Brain microvascular endothelial cell (primary cell): ENCODE measurements at regions not wholly inside any gene's neighbourhood (a gene's known extent, or its start where the extent isn't known, plus 50 kb on each side); places are given as distances from the start of the nearest gene placed in this dataset.

Experiments used
- DNase-seq: peaks from one replicate; pipeline ENCODE4 v3.0.0-alpha.2; 2020
- H3K27ac ChIP-seq: fragments of 250-450 bp; sonication (Bioruptor Pico); 2 replicates; pipeline ENCODE4 v1.5.1; 2020; ENCODE audit warnings: mild to moderate bottlenecking, moderate library complexity
- H3K27me3 ChIP-seq: fragments of 250-450 bp; sonication (Bioruptor Pico); replicated peaks from 2 replicates; pipeline ENCODE4 v1.5.1; 2020; ENCODE audit warnings: mild to moderate bottlenecking
- H3K36me3 ChIP-seq: fragments of 250-450 bp; sonication (Bioruptor Pico); replicated peaks from 2 replicates; pipeline ENCODE4 v1.5.1; 2020; ENCODE audit warnings: mild to moderate bottlenecking
- H3K4me3 ChIP-seq: 2 replicates; pipeline ENCODE4 v1.5.1; 2011; ENCODE audit warnings: low read depth, mild to moderate bottlenecking, control low read depth, low read length, moderate library complexity
- in situ Hi-C: cut with HindIII; loops from 2 replicates; pipeline ENCODE4 v1.10.0; 2017; ENCODE audit warnings: low sequenced_read_pairs, low pct_ligation_motif_present
- TF ChIP-seq, protein P1 (sequence below): IDR thresholded peaks from 2 replicates; pipeline ENCODE4 v1.5.1; 2011; ENCODE audit warnings: low read depth, mild to moderate bottlenecking, moderate library complexity, low read length, control low read depth, inconsistent platforms; ENCODE audit errors: missing control alignments

DNA sequence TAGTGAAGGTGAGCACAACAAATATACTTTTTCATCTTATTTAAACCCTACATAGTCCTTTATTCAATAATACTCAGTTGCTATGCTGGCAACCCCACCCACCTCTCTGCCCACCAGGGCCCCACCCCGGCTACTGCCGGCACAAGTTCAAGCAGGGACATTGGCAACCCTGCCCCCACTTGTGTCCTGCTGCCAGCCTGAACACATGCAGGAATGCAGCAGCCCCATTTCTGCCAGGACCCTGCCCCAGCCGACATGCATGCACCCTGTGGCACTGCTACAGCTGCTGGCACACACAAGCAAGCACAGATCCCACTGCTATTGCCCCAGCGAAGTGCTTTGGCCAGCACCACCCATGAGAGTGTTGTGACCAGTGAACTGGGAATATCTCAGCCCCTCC is 289.8 kb downstream of the COG6 start:
- no peaks in the 10 kb centered on the region for H3K27me3 ChIP-seq
- in situ Hi-C loops, result no loop called here
- DNase-seq, result no peak
- no peak overlapping the region for H3K27ac ChIP-seq
- H3K36me3 ChIP-seq, result no peaks in the 10 kb centered on the region
- H3K4me3 ChIP-seq, result no peak overlapping the region
- TF ChIP-seq, protein P1, sequence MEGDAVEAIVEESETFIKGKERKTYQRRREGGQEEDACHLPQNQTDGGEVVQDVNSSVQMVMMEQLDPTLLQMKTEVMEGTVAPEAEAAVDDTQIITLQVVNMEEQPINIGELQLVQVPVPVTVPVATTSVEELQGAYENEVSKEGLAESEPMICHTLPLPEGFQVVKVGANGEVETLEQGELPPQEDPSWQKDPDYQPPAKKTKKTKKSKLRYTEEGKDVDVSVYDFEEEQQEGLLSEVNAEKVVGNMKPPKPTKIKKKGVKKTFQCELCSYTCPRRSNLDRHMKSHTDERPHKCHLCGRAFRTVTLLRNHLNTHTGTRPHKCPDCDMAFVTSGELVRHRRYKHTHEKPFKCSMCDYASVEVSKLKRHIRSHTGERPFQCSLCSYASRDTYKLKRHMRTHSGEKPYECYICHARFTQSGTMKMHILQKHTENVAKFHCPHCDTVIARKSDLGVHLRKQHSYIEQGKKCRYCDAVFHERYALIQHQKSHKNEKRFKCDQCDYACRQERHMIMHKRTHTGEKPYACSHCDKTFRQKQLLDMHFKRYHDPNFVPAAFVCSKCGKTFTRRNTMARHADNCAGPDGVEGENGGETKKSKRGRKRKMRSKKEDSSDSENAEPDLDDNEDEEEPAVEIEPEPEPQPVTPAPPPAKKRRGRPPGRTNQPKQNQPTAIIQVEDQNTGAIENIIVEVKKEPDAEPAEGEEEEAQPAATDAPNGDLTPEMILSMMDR, result no peak

GRCh38 chr13:39946769-39947168 is 291.3 kb downstream of the COG6 start:
- no peak overlapping the region for H3K4me3 ChIP-seq
- DNase-seq, result no peak
- in situ Hi-C loops, result no loop called here
- H3K36me3 ChIP-seq, result no peaks in the 10 kb centered on the region
- H3K27me3 ChIP-seq, result no peaks in the 10 kb centered on the region
- TF ChIP-seq, protein P1, result no peak
- no peak overlapping the region for H3K27ac ChIP-seq

- no peak for DNase-seq
- TF ChIP-seq, protein P1, result no peak
- no peaks in the 10 kb centered on the region for H3K36me3 ChIP-seq
- in situ Hi-C loops, result no loop called here
- no peak overlapping the region for H3K4me3 ChIP-seq
- no peaks in the 10 kb centered on the region for H3K27me3 ChIP-seq
- H3K27ac ChIP-seq, result no peak overlapping the region
Observed at GRCh38 chr13:39951301-39951700, 295.8 kb downstream of the COG6 start.

GRCh38 chr13:39952249-39953233 is 297.1 kb downstream of the COG6 start:
- H3K27ac ChIP-seq, result peak overlapping the region; percentile 5
- TF ChIP-seq, protein P1, result no peak
- peak; percentile 64 for DNase-seq
- no peak overlapping the region for H3K4me3 ChIP-seq
- H3K36me3 ChIP-seq, result no peaks in the 10 kb centered on the region
- in situ Hi-C loops, result no loop called here
- no peaks in the 10 kb centered on the region for H3K27me3 ChIP-seq

GRCh38 chr13:39954476-39954875 is 299.0 kb downstream of the COG6 start:
- Histone ChIP-seq H3K27me3 (no peaks in the 10 kb centered on the region), H3K36me3 (no peaks in the 10 kb centered on the region), H3K4me3 (no peak overlapping the region), H3K27ac (no peak overlapping the region)
- in situ Hi-C loops, result no loop called here
- TF ChIP-seq, protein P1, result no peak
- no peak for DNase-seq

DNA sequence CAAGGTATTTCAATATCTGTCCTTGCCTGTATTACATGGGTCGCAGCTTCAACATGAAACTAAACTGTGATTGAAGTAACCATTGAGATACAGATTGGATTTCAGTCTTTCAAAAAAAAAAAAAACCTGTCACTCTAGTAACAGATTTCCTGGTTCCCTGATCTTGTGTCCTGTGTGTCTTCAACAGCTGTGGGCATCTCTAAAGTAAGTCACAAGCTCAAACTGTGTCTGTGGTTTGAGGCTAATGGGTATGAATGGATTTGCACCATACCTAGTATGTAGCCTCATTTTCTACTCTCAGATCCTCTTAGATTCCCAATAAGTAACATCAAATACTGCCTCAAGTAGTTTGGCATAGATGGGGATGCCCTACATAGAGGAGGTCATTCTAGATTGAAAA is 300.1 kb downstream of the COG6 start:
- H3K4me3 ChIP-seq, result no peak overlapping the region
- no peak overlapping the region for H3K27ac ChIP-seq
- TF ChIP-seq, protein P1, result no peak
- DNase-seq, result no peak
- in situ Hi-C loops, result no loop called here
- no peaks in the 10 kb centered on the region for H3K36me3 ChIP-seq
- H3K27me3 ChIP-seq, result no peaks in the 10 kb centered on the region
